ENCODE measurements at regions not wholly inside any gene's neighbourhood (a gene's known extent, or its start where the extent isn't known, plus 50 kb on each side); places are given as distances from the start of the nearest gene placed in this dataset.

- no peak for TF ChIP-seq CTCF (tag by site-specific recombination; IDR thresholded peaks at IDR 0.05)
- TF ChIP-seq ZBTB7A (tag by site-specific recombination; IDR thresholded peaks at IDR 0.05; ENCODE audit: low read depth): no peak
- TF ChIP-seq ZNF677 (tag by site-specific recombination; IDR thresholded peaks at IDR 0.05): no peak
- no peak for TF ChIP-seq ZNF175 (tag by site-specific recombination; IDR thresholded peaks at IDR 0.05)
- TF ChIP-seq SCRT1 (tag by site-specific recombination; IDR thresholded peaks at IDR 0.05; ENCODE audit: borderline replicate concordance): no peak
- no peak for TF ChIP-seq ZNF404 (tag by site-specific recombination; IDR thresholded peaks at IDR 0.05)
- TF ChIP-seq WT1 (tag by site-specific recombination; IDR thresholded peaks at IDR 0.05): no peak
- no peak for TF ChIP-seq ZNF571 (tag by site-specific recombination; IDR thresholded peaks at IDR 0.05)
These were observed 382.6 kb downstream of the ZEB2 start for GRCh38 chr2:144137272-144137671.
